ENCODE measurements at regions not wholly inside any gene's neighbourhood (a gene's known extent, or its start where the extent isn't known, plus 50 kb on each side); places are given as distances from the start of the nearest gene placed in this dataset.

- no peak for DNase-seq (ENCODE audit: low read depth)
These were observed 266.6 kb upstream of the GNAI1 start for GRCh38 chr7:79868010-79868409.

GRCh38 chr7:79862447-79863210, 272.0 kb upstream of the GNAI1 start:
- DNase-seq (ENCODE audit: low read depth): no peak

- DNase-seq (ENCODE audit: low read depth): no peak
These were observed 279.5 kb upstream of the GNAI1 start for GRCh38 chr7:79855172-79855571.

GRCh38 chr7:79854621-79855020, 280.0 kb upstream of the GNAI1 start:
- DNase-seq (ENCODE audit: low read depth): no peak

- no peak for DNase-seq (ENCODE audit: low read depth)
These were observed 296.7 kb upstream of the GNAI1 start for GRCh38 chr7:79837915-79838314.

- no peak for DNase-seq (ENCODE audit: low read depth)
These were observed 301.0 kb upstream of the GNAI1 start for GRCh38 chr7:79833616-79834015.

GRCh38 chr7:79828866-79829265, 305.8 kb upstream of the GNAI1 start:
- DNase-seq (ENCODE audit: low read depth): no peak

GRCh38 chr7:79823246-79823951, 311.2 kb upstream of the GNAI1 start:
- DNase-seq (ENCODE audit: low read depth): no peak

GRCh38 chr7:79822620-79823240, 311.9 kb upstream of the GNAI1 start:
- no peak for DNase-seq (ENCODE audit: low read depth)

GRCh38 chr7:79820387-79820786, 314.2 kb upstream of the GNAI1 start:
- no peak for DNase-seq (ENCODE audit: low read depth)

GRCh38 chr7:79810916-79811315, 323.7 kb upstream of the GNAI1 start:
- DNase-seq (ENCODE audit: low read depth): no peak

GRCh38 chr7:79806161-79806734, 328.4 kb upstream of the GNAI1 start:
- no peak for DNase-seq (ENCODE audit: low read depth)

- DNase-seq (ENCODE audit: low read depth): no peak
These were observed 337.3 kb upstream of the MAGI2 start for GRCh38 chr7:79790656-79791262.

GRCh38 chr7:79789584-79790345, 336.3 kb upstream of the MAGI2 start:
- no peak for DNase-seq (ENCODE audit: low read depth)

GRCh38 chr7:79787623-79788022, 334.2 kb upstream of the MAGI2 start:
- no peak for DNase-seq (ENCODE audit: low read depth)

- DNase-seq (ENCODE audit: low read depth): no peak
These were observed 333.6 kb upstream of the MAGI2 start for GRCh38 chr7:79787096-79787495.

- DNase-seq (ENCODE audit: low read depth): no peak
These were observed 332.7 kb upstream of the MAGI2 start for GRCh38 chr7:79786187-79786586.

- no peak for DNase-seq (ENCODE audit: low read depth)
These were observed 332.1 kb upstream of the MAGI2 start for GRCh38 chr7:79785556-79785955.

GRCh38 chr7:79782906-79783305, 329.4 kb upstream of the MAGI2 start:
- DNase-seq (ENCODE audit: low read depth): no peak

- no peak for DNase-seq (ENCODE audit: low read depth)
These were observed 328.8 kb upstream of the MAGI2 start for GRCh38 chr7:79782256-79782655.

GRCh38 chr7:79781716-79782115, 328.2 kb upstream of the MAGI2 start:
- no peak for DNase-seq (ENCODE audit: low read depth)
